ENCODE measurements at regions not wholly inside any gene's neighbourhood (a gene's known extent, or its start where the extent isn't known, plus 50 kb on each side); places are given as distances from the start of the nearest gene placed in this dataset.

GRCh38 chr2:39508198-39508597, 71.1 kb upstream of the MAP4K3 start:
- no peaks in the 10 kb centered on the region for H3K79me2 ChIP-seq (ENCODE audit: insufficient read depth, low read length)
- DNase-seq (ENCODE audit: insufficient read length, low spot score, missing footprints) = no peak
- H3K27me3 ChIP-seq (ENCODE audit: insufficient read depth, low read length) = no peaks in the 10 kb centered on the region
- H2AFZ ChIP-seq (ENCODE audit: low read length) = peak overlapping the region; percentile 16
- peak overlapping the region; percentile 60 for H3K27ac ChIP-seq (ENCODE audit: low read depth, low read length)
- no peaks in the 10 kb centered on the region for H3K9me3 ChIP-seq (ENCODE audit: low read depth, low read length)
- no peak overlapping the region for H3K4me3 ChIP-seq (ENCODE audit: insufficient read depth, low read length)
- H4K20me1 ChIP-seq (ENCODE audit: insufficient read depth, low read length) = no peaks in the 10 kb centered on the region
- peaks cover 52% of the 10 kb centered on the region for H3K4me1 ChIP-seq (ENCODE audit: insufficient read depth, low read length)
- no peak for TF ChIP-seq CTCF (IDR thresholded peaks at IDR 0.05; ENCODE audit: extremely low read depth, low read depth, low read length)
- H3K36me3 ChIP-seq (ENCODE audit: insufficient read depth, low read length) = no peaks in the 10 kb centered on the region
- no peak overlapping the region for H3K4me2 ChIP-seq (ENCODE audit: insufficient read depth, low read length)

DNA sequence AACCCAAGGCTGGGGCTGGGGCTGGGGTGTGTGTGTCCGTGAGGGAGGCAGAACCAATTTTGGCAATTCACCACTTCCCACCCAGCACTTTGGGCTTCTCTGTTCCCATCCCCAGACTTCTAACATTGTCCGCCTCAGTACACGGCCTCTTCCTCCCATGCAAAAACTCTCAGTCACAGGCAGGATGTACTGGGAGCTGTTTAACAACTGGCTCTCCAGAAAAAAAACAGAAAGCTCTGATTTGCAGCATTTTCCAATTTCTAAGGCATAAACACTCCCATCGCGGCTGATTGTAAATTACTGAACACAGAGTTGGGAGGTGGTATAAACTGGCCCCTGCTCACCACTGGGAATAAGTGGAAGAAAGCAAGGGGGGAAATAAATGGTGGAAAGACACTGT, 73.1 kb upstream of the MAP4K3 start:
- DNase-seq (ENCODE audit: insufficient read length, low spot score, missing footprints) = no peak
- no peaks in the 10 kb centered on the region for H3K9me3 ChIP-seq (ENCODE audit: low read depth, low read length)
- H3K36me3 ChIP-seq (ENCODE audit: insufficient read depth, low read length) = no peaks in the 10 kb centered on the region
- no peak overlapping the region for H2AFZ ChIP-seq (ENCODE audit: low read length)
- no peak overlapping the region for H3K4me2 ChIP-seq (ENCODE audit: insufficient read depth, low read length)
- no peaks in the 10 kb centered on the region for H3K79me2 ChIP-seq (ENCODE audit: insufficient read depth, low read length)
- H4K20me1 ChIP-seq (ENCODE audit: insufficient read depth, low read length) = no peaks in the 10 kb centered on the region
- no peak overlapping the region for H3K4me3 ChIP-seq (ENCODE audit: insufficient read depth, low read length)
- no peak for TF ChIP-seq CTCF (IDR thresholded peaks at IDR 0.05; ENCODE audit: extremely low read depth, low read depth, low read length)
- peaks cover 49% of the 10 kb centered on the region for H3K4me1 ChIP-seq (ENCODE audit: insufficient read depth, low read length)
- H3K27ac ChIP-seq (ENCODE audit: low read depth, low read length) = no peak overlapping the region
- no peaks in the 10 kb centered on the region for H3K27me3 ChIP-seq (ENCODE audit: insufficient read depth, low read length)

DNA sequence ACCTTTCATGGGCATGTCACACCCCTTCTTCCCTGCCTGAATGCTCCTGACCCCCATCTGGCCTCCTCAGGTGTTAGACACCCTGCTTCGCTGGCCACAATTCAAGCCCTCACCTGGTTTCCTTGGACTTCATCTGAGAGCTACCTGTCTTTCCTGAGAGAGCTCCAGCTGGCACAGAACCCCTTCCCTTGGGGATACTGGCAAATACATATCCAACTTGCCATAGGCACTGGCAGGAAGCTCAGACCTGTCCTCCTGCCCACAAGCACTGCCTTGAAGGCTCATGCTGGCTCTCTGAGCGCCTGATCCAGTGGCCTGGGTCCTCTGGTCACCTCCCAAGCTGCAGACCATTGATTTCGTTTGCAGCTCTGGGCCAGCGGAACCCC, 74.1 kb upstream of the MAP4K3 start:
- Histone ChIP-seq H3K9me3 (ENCODE audit: low read depth, low read length) (no peaks in the 10 kb centered on the region), H2AFZ (ENCODE audit: low read length) (no peak overlapping the region), H4K20me1 (ENCODE audit: insufficient read depth, low read length) (no peaks in the 10 kb centered on the region), H3K36me3 (ENCODE audit: insufficient read depth, low read length) (no peaks in the 10 kb centered on the region), H3K27ac (ENCODE audit: low read depth, low read length) (no peak overlapping the region), H3K4me2 (ENCODE audit: insufficient read depth, low read length) (no peak overlapping the region), H3K4me3 (ENCODE audit: insufficient read depth, low read length) (no peak overlapping the region), H3K27me3 (ENCODE audit: insufficient read depth, low read length) (no peaks in the 10 kb centered on the region), H3K4me1 (ENCODE audit: insufficient read depth, low read length) (peaks cover 38% of the 10 kb centered on the region), H3K79me2 (ENCODE audit: insufficient read depth, low read length) (no peaks in the 10 kb centered on the region)
- no peak for DNase-seq (ENCODE audit: insufficient read length, low spot score, missing footprints)
- no peak for TF ChIP-seq CTCF (IDR thresholded peaks at IDR 0.05; ENCODE audit: extremely low read depth, low read depth, low read length)

- Histone ChIP-seq H3K36me3 (ENCODE audit: insufficient read depth, low read length) (no peaks in the 10 kb centered on the region), H3K4me2 (ENCODE audit: insufficient read depth, low read length) (no peak overlapping the region), H4K20me1 (ENCODE audit: insufficient read depth, low read length) (no peaks in the 10 kb centered on the region), H2AFZ (ENCODE audit: low read length) (no peak overlapping the region), H3K27me3 (ENCODE audit: insufficient read depth, low read length) (no peaks in the 10 kb centered on the region), H3K4me3 (ENCODE audit: insufficient read depth, low read length) (no peak overlapping the region), H3K79me2 (ENCODE audit: insufficient read depth, low read length) (no peaks in the 10 kb centered on the region), H3K27ac (ENCODE audit: low read depth, low read length) (no peak overlapping the region), H3K9me3 (ENCODE audit: low read depth, low read length) (no peaks in the 10 kb centered on the region), H3K4me1 (ENCODE audit: insufficient read depth, low read length) (peaks cover 42% of the 10 kb centered on the region)
- no peak for DNase-seq (ENCODE audit: insufficient read length, low spot score, missing footprints)
- no peak for TF ChIP-seq CTCF (IDR thresholded peaks at IDR 0.05; ENCODE audit: extremely low read depth, low read depth, low read length)
Measured at GRCh38 chr2:39511605-39512433, 74.7 kb upstream of the MAP4K3 start.
